GM12865 (cell line): ENCODE measurements at regions not wholly inside any gene's neighbourhood (a gene's known extent, or its start where the extent isn't known, plus 50 kb on each side); places are given as distances from the start of the nearest gene placed in this dataset.

Source experiments
- DNase-seq: peaks from one replicate; pipeline ENCODE4 v3.0.0; 2010; ENCODE audit warnings: low read depth
- H3K4me3 ChIP-seq: 2 replicates; pipeline ENCODE4 v1.5.1; 2011; ENCODE audit warnings: mild to moderate bottlenecking, low read depth, low read length, control low read depth
- CTCF ChIP-seq: IDR thresholded peaks from 2 replicates; pipeline ENCODE4 v1.5.1; 2011; ENCODE audit warnings: low read length, control low read depth, low read depth, inconsistent platforms; ENCODE audit not compliant: insufficient read depth; ENCODE audit errors: missing control alignments

GRCh38 chr1:8139941-8140340 lies 113.8 kb upstream of the ERRFI1 start:
- DNase-seq, result no peak
- H3K4me3 ChIP-seq, result no peak overlapping the region
- TF ChIP-seq CTCF, result no peak

- DNase-seq, result no peak
- H3K4me3 ChIP-seq, result no peak overlapping the region
- TF ChIP-seq CTCF, result no peak
These were observed 113.3 kb upstream of the ERRFI1 start for GRCh38 chr1:8139383-8139782.

GRCh38 chr1:8138673-8139072 lies 112.6 kb upstream of the ERRFI1 start:
- no peak overlapping the region for H3K4me3 ChIP-seq
- no peak for DNase-seq
- no peak for TF ChIP-seq CTCF

GRCh38 chr1:8137481-8138244 lies 111.6 kb upstream of the ERRFI1 start:
- no peak overlapping the region for H3K4me3 ChIP-seq
- TF ChIP-seq CTCF, result no peak
- no peak for DNase-seq

- TF ChIP-seq CTCF, result no peak
- no peak for DNase-seq
- H3K4me3 ChIP-seq, result no peak overlapping the region
These were observed 110.7 kb upstream of the ERRFI1 start for GRCh38 chr1:8136766-8137165.

GRCh38 chr1:8135250-8135649 lies 109.1 kb upstream of the ERRFI1 start:
- H3K4me3 ChIP-seq, result no peak overlapping the region
- TF ChIP-seq CTCF, result no peak
- no peak for DNase-seq
